Stimulated activated CD4-positive, alpha-beta T cell treated with anti-CD3 and anti-CD28 coated beads, Interleukin-4, amount 100 ng/mL, for 1 hour (primary cell): ENCODE measurements at regions not wholly inside any gene's neighbourhood (a gene's known extent, or its start where the extent isn't known, plus 50 kb on each side); places are given as distances from the start of the nearest gene placed in this dataset.
"Not testable (repeated sequence)": the region's sequence is repeated elsewhere in the genome, so short reads cannot be mapped to it uniquely, and the experiment has no call there.

Source experiments
- DNase-seq: peaks from one replicate; pipeline ENCODE4 v3.0.0-alpha.2; 2020

GRCh38 chr5:142542078-142542477, 143.8 kb downstream of the FGF1 start:
- no peak for DNase-seq

- DNase-seq = no peak
Observed at GRCh38 chr5:142540922-142541422, 144.9 kb downstream of the FGF1 start.

DNA sequence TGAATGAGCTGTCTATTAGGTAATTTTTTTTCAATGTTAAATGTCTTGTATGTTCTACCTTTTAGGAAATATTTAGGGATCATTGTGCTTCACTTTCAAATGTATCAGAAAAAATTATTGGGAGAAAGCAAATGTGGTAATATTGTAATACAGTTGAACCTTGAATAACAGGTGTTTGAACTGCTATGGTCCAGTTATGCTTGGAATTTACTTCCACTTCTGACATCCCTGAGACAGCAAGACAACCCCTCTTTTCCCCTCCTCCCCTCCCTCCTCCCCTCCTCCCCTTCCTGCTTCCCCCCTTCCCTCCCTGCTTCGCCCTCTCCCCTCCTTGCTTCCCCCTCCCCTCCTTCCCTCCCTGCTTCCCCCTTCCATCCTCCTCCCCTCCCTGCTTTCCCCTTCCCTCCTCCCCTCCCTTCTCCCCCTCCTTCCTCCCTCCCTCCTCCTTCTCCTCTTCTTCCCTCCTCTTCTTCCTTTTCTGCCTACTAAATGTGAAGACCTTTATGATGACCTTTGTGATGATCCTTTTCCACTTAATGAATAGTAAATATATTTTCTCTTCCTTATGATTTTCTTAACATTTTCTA, 146.6 kb downstream of the FGF1 start:
- no peak for DNase-seq

DNA sequence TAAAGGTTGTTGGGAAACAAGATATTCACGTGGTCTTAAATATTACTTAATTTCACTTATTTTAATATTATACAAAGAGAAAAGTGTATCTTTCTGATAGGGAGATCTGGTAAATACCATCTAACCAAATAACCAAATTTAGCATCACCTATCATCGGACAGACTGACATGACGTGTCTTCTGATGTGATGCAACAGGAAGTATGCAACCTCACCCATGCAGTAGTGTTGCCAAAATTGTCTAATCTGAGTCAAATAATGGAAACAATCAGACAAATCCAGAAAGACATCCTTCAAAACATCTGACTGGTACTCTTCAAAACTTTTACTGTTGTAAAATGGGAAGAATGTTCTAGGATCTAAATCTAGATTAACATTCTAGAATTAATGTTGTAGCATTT, 148.0 kb downstream of the FGF1 start:
- no peak for DNase-seq

DNA sequence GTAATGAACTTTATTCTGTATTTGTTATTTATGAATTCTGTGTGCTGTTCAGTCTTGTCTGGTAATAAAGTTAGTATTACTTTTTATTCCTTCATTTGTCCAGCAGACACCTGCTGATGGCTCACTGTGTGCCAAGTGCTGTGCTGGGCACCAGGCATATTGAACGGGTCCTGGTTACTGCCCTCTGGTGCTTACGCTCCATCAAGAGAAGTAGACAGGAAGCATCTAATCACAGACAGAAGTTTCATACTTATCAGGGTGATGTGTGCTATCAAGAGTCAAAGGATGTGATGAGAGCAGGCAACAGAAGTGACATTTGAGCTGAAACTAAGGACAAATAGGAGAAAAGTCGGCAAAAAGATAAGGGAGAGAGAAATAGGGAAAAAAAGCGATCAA, 153.1 kb downstream of the FGF1 start:
- DNase-seq = no peak

GRCh38 chr5:142531977-142532780, 153.7 kb downstream of the FGF1 start:
- no peak for DNase-seq

GRCh38 chr5:142530904-142531303, 155.0 kb downstream of the FGF1 start:
- no peak for DNase-seq

DNA sequence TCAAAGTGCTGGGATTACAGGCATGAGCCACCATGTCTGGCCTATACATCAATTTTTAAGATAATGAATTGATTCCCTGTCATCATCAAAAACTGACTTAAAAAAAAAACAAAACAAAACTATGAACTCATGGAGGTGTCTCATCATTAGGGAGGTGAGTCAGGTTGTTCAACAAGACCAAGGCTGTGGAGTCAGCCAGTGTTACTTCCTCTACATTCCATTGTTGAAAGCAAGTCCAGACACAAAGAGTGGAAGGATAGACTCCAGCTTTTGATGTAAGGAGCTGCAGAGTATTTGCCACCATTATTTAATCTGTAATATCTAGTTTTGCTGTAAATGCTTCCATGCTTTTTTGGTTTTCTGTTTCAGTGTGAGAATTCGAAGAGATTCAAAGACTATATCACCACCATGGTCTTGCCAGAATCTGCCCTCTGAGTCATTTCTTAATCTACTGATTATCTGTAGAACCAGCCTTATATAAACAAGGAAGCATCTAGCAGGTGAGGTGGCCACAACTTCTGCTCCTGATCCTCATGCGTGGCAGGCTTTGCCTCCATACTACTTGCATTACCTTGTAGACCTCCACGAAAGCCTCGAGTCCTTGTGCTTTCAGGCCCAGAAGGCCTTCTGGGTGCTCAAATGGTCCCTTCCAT, 156.1 kb downstream of the FGF1 start:
- no peak for DNase-seq

- no peak for DNase-seq
Observed at GRCh38 chr5:142527664-142528295, 158.1 kb downstream of the FGF1 start.

- no peak for DNase-seq
Observed at GRCh38 chr5:142527234-142527633, 158.7 kb downstream of the FGF1 start.

DNA sequence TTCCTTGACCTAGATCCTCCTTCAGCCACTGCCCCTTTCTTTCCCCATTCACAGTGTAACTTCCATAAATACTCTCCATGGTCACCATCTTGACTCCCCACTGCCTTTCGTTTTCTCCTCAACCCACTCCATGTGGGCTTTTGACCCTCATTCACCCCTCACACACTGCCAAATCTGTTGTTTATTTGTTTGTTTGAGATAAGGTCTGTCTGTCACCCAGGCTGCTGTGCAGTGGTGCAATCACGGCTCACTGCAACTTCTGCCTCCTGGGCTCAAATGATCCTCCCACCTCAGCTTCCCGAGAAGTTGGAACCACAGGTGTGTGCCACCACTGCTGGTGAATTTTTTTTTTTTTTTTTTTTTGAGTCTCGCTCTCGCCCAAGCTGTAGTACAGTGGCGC, 162.9 kb downstream of the FGF1 start:
- DNase-seq = no peak

GRCh38 chr5:142521706-142522105, 164.2 kb downstream of the FGF1 start:
- DNase-seq = no peak

GRCh38 chr5:142520885-142521284, 165.0 kb downstream of the FGF1 start:
- no peak for DNase-seq

GRCh38 chr5:142519913-142520312, 166.0 kb downstream of the FGF1 start:
- DNase-seq = not testable (repeated sequence)

GRCh38 chr5:142517840-142518239, 168.1 kb downstream of the FGF1 start:
- no peak for DNase-seq

GRCh38 chr5:142516732-142517131, 169.2 kb downstream of the FGF1 start:
- DNase-seq = no peak

DNA sequence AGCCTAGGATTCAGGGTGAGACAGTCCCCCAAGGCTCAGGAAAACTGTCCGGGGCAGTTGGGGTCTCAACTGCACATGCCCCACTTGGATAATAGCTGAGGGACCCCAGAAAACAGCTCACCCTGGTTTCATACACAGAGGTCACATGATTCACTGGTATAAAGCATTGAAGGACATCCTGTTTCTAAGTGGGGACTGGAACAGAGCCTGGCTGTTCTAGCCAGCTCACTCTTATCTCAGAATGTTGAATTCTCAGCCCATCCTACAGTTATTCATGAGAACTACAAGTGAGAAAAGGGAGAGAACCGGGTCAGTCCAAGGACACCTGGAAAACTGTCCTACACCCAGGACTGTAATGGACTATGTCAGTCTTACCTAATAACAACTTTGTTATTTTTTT, 170.9 kb downstream of the FGF1 start:
- no peak for DNase-seq

DNA sequence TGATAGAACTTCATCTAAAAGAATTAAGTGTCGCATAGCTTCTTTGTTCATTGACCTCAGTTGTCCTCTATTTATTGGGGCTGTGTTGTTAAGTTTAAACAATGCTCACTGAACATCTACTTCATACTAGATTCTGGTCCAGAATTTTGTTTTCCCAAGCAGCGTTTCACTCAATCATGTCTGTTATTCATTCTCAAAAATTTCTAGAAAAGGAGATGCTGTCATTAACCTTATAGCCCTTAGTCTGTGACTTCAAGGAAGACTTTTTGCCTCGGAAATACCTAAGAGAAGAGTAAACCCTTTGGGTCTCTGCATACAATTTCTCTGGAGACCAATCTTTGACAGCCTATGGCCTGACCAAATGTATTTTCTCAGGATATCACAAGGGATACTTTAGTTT, 171.7 kb downstream of the FGF1 start:
- DNase-seq = no peak

DNA sequence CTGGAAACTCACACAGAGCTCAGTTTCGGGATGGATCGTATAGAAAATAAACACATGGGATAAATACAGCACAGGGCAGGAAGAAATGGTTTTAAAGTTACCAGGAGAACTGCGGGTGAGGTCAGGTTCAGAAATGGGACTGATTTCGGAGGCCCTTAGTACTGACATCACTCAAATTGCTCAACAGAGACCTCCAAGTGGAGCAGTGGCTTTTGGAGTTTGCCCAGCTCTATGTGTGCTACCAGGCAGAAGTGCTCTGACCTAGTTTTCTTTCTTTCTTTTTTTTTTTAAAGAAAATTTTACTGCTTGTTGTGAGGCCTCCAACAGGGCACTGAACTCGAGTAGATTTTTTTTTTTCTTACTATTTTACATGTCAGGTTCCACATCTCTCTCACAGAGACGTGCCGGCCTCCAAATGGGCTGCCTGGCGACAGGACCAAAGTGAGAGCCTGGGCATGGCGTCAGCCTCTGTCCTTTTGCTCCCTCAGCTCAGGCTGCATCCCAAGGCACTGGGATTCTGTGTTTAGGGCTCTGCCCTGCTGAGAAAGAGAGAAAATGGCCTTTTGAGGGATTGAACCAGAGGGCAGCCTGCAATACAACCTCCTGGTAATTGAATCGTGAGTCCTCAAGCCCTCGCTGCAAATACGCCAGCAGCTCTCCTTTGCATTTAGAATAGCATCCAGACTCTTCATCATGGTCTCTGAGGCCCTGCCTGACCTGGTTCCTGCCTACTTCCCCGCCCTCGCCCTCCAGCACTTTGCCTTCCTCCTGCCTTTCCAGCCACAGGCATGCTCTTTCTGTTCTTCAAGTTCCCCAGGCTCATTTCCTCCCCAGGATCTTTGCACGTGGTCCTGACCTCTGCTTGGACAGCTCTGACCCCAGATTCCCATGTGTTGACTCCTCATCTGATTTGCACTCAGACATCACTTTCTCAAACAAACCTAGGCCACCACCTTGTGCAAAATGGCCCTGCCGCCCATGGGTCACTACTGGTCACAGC, 173.5 kb downstream of the FGF1 start:
- DNase-seq = no peak

- DNase-seq = no peak
Observed at GRCh38 chr5:142511358-142511757, 174.5 kb downstream of the FGF1 start.

GRCh38 chr5:142509026-142509425, 176.9 kb downstream of the FGF1 start:
- no peak for DNase-seq

GRCh38 chr5:142508591-142508990, 177.3 kb downstream of the FGF1 start:
- no peak for DNase-seq
